CD4-positive, CD25-positive, alpha-beta regulatory T cell (primary cell): ENCODE measurements at regions not wholly inside any gene's neighbourhood (a gene's known extent, or its start where the extent isn't known, plus 50 kb on each side); places are given as distances from the start of the nearest gene placed in this dataset.
A peak's percentile ranks its signal among the peaks of the same experiment; 100 is the strongest.

Source experiments
- ATAC-seq, 2 donors: fragments of 150-1000 bp; cut with Tn5 transposase; one replicate each; pipeline ENCODE4 v1.10.0; 2021; ENCODE audit warnings: low read depth in 2 of 2, moderate number of reproducible peaks in 2 of 2, moderate library complexity in 1 of 2
- DNase-seq, 3 donors: peaks; one replicate each; pipeline versions ENCODE4 v3.0.0 to v3.0.0-alpha.2; 2012 to 2022; ENCODE audit warnings: mixed read lengths in 1 of 3
- H3K27ac ChIP-seq: one replicate; pipeline ENCODE4 v1.7.0; 2013; ENCODE audit warnings: mild to moderate bottlenecking, low read length; ENCODE audit not compliant: insufficient read depth, poor library complexity, severe bottlenecking
- H3K27me3 ChIP-seq: one replicate; pipeline ENCODE4 v1.7.0; 2013; ENCODE audit warnings: low read length; ENCODE audit not compliant: control insufficient read depth, insufficient read depth
- H3K36me3 ChIP-seq: one replicate; pipeline ENCODE4 v1.7.0; 2013; ENCODE audit warnings: mild to moderate bottlenecking, low read length, moderate library complexity; ENCODE audit not compliant: control insufficient read depth, insufficient read depth
- H3K4me1 ChIP-seq: 2 replicates; pipeline ENCODE4 v1.7.0; 2013; ENCODE audit warnings: mild to moderate bottlenecking, low read length; ENCODE audit not compliant: insufficient read depth, control insufficient read depth, poor library complexity, severe bottlenecking
- H3K4me3 ChIP-seq: one replicate; pipeline ENCODE4 v1.7.0; 2013; ENCODE audit warnings: low read depth, mild to moderate bottlenecking, low read length, moderate library complexity
- H3K9me3 ChIP-seq, 2 experiments: 1 replicate in 1 of 2; 2 replicates in 1 of 2; pipeline ENCODE4 v1.7.0; 2013; ENCODE audit warnings: low read length in 2 of 2, mild to moderate bottlenecking in 1 of 2, moderate library complexity in 1 of 2; ENCODE audit not compliant: control insufficient read depth in 2 of 2
- H3K27ac Mint-ChIP-seq, 3 donors: one replicate each; pipeline ENCODE4 v1.8.0; 2020 to 2022; ENCODE audit warnings: mild to moderate bottlenecking in 3 of 3, mixed read lengths in 3 of 3, moderate library complexity in 2 of 3
- H3K27me3 Mint-ChIP-seq: one replicate; pipeline ENCODE4 v1.8.0; 2022; ENCODE audit warnings: mild to moderate bottlenecking, mixed read lengths
- H3K36me3 Mint-ChIP-seq: one replicate; pipeline ENCODE4 v1.8.0; 2020; ENCODE audit warnings: mixed read lengths
- H3K4me1 Mint-ChIP-seq, 4 donors: one replicate each; pipeline ENCODE4 v1.8.0; 2020 to 2022; ENCODE audit warnings: mixed read lengths in 4 of 4, mild to moderate bottlenecking in 1 of 4
- H3K4me3 Mint-ChIP-seq, 4 donors: one replicate each; pipeline ENCODE4 v1.8.0; 2020 to 2022; ENCODE audit warnings: mild to moderate bottlenecking in 4 of 4, mixed read lengths in 4 of 4, moderate library complexity in 3 of 4
- H3K9me3 Mint-ChIP-seq, 7 donors: one replicate each; pipeline ENCODE4 v1.8.0; 2020 to 2022; ENCODE audit warnings: mixed read lengths in 7 of 7, mild to moderate bottlenecking in 3 of 7, moderate library complexity in 2 of 7

DNA sequence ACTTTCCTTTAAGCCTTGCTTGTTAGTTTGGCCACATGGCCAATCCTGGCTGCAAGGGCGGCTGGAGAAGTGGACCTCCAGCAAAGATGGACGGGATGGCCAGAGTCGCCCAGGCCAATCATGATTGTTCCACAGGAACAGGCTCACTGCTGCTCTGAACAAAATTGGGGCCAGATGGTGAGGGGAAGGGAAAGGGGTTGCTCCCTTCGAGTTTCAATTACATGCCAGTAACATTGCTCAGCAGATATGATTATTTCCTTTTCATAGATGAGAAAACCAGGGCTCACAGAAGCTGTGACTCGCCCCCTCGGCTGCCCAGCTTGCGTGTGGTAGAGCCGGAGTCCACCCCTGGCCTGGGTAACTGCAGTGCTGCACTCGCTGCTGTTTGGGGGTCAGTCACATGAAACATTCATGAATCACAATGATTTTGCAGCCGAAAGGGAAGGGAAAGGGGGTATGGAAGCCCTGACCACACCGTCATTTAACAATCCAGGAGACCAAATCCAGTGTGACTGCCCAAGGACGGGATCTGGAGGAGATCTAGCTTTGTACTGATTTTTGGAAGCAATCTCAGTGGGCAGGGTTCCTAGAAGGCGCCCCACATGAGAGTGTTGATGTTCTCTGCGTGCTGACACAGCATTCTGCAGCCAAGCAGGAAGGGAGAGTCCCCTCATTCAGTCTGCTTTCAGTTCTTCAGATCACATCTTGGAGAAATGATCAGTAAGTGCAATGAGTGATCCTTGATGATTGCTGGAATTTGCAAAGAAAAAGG is 77.3 kb upstream of the MSX1 start:
- no peak for ATAC-seq

DNA sequence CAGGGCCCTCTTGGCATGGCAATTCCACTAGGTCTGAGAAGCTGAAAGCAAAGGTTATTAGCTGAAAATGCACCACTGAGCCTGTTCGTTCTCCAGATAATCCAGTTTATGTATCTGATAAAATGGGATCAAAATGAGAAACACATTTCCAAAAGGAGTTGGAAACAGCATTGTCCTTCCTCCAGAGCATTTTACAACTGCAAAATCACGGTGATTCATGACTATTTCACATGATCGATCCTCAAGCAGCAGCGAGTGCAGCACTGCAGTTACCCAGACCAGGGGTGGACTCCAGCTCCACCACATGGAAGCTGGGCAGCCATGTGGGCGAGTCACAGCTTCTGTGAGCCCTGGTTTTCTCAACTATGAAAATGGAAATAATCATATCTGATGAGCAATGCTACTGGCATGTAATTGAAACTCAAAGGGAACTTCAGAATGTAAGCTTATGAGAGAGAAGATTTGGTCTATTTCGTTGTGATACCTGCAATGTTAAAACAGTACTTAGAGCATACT is 78.7 kb upstream of the MSX1 start:
- ATAC-seq (no peak), DNase-seq (no peak)
- Mint-ChIP-seq H3K4me3 (no peak overlapping the region), H3K9me3 (peaks cover 0 to 3% (median 1%) of the 10 kb centered on the region in 7 donors), H3K36me3 (peaks cover 4% of the 10 kb centered on the region), H3K27me3 (no peaks in the 10 kb centered on the region), H3K27ac (no peak overlapping the region), H3K4me1 (peaks cover 0 to 9% (median 1%) of the 10 kb centered on the region in 4 donors)
- no peaks in the 10 kb centered on the region for H3K27me3 ChIP-seq
- H3K9me3 ChIP-seq = no peaks in the 10 kb centered on the region
- H3K36me3 ChIP-seq = no peaks in the 10 kb centered on the region
- H3K4me1 ChIP-seq = no peaks in the 10 kb centered on the region
- no peak overlapping the region for H3K4me3 ChIP-seq
- H3K27ac ChIP-seq = no peak overlapping the region

More for the DNA sequence above, 77.3 kb upstream of the MSX1 start:
- Histone ChIP-seq H3K27ac (no peak overlapping the region), H3K27me3 (no peaks in the 10 kb centered on the region), H3K9me3 (no peaks in the 10 kb centered on the region), H3K4me3 (no peak overlapping the region), H3K4me1 (no peaks in the 10 kb centered on the region), H3K36me3 (no peaks in the 10 kb centered on the region)
- Mint-ChIP-seq H3K27me3 (no peaks in the 10 kb centered on the region), H3K4me1 (peaks cover 0 to 9% (median 1%) of the 10 kb centered on the region in 4 donors), H3K9me3 (peaks cover 0 to 8% (median 3%) of the 10 kb centered on the region in 7 donors), H3K4me3 (no peak overlapping the region), H3K36me3 (peaks cover 4% of the 10 kb centered on the region), H3K27ac (peak overlapping the region in 1 of 3 donors; percentile 29)
- no peak for DNase-seq

- H3K4me1 ChIP-seq = no peaks in the 10 kb centered on the region
- Mint-ChIP-seq H3K4me1 (peaks cover 0 to 9% (median 1%) of the 10 kb centered on the region in 4 donors), H3K9me3 (peaks cover 0 to 3% (median 1%) of the 10 kb centered on the region in 7 donors)
These were observed 80.0 kb upstream of the MSX1 start for GRCh38 chr4:4779486-4779885.

GRCh38 chr4:4779054-4779453 is 80.4 kb upstream of the MSX1 start:
- no peak for DNase-seq
- H3K27ac Mint-ChIP-seq = no peak overlapping the region
- no peaks in the 10 kb centered on the region for H3K27me3 Mint-ChIP-seq
- H3K27ac ChIP-seq = no peak overlapping the region
- no peaks in the 10 kb centered on the region for H3K36me3 ChIP-seq
- peaks cover 0 to 9% (median 1%) of the 10 kb centered on the region in 4 donors for H3K4me1 Mint-ChIP-seq
- no peak overlapping the region for H3K4me3 ChIP-seq
- H3K4me3 Mint-ChIP-seq = no peak overlapping the region
- H3K4me1 ChIP-seq = no peaks in the 10 kb centered on the region
- no peaks in the 10 kb centered on the region for H3K27me3 ChIP-seq
- H3K9me3 Mint-ChIP-seq = peaks cover 0 to 3% (median 1%) of the 10 kb centered on the region in 7 donors
- H3K36me3 Mint-ChIP-seq = peaks cover 4% of the 10 kb centered on the region
- no peak for ATAC-seq
- no peaks in the 10 kb centered on the region for H3K9me3 ChIP-seq

More at GRCh38 chr4:4779486-4779885, 80.0 kb upstream of the MSX1 start:
- no peak for ATAC-seq
- Mint-ChIP-seq H3K27ac (peak overlapping the region in 1 of 3 donors; percentile 32), H3K27me3 (no peaks in the 10 kb centered on the region), H3K4me3 (no peak overlapping the region), H3K36me3 (peaks cover 4% of the 10 kb centered on the region)
- Histone ChIP-seq H3K4me3 (no peak overlapping the region), H3K27me3 (no peaks in the 10 kb centered on the region), H3K27ac (no peak overlapping the region), H3K36me3 (no peaks in the 10 kb centered on the region), H3K9me3 (no peaks in the 10 kb centered on the region)
- no peak for DNase-seq

DNA sequence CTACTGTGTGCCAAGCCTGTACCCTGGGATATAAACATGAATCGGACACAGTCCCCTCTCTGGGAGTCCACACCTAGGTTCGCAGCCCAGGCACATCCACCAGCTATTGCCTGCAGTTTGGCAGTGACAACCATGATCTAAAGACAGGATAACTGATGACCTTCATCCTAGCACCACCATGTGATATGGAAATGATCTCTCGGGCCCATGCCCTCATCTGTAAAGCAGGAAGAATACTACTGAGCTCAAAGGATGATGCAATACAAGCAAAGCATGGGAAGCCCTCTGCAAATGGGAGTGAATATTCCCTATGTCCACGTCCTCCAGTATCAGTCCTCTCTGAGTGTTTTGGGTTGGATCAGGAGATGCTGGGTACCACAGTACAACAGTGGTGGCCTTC is 80.9 kb upstream of the MSX1 start:
- Mint-ChIP-seq H3K4me1 (peaks cover 0 to 9% (median 1%) of the 10 kb centered on the region in 4 donors), H3K27ac (no peak overlapping the region)
- H3K4me1 ChIP-seq = no peaks in the 10 kb centered on the region

DNA sequence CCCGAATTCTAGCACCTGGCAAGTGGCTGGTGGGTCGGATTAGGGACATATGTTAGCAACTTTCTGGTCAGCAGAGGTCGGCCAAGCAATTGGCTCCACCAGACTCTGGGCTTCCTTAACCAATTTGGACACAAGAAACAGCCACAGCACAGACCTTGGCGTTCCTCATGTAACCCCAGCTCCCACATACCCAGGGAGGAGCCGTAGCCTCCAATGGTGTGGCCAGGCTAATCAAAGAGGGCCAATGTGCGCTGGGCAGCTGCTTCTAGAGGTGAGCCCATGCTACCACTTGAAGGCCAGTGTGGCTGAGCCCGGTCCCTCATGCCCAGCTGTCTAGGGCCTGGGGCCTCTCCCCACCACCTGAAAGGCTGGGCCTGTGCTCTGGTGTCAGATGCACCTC is 82.5 kb upstream of the MSX1 start:
- no peak overlapping the region for H3K4me3 Mint-ChIP-seq
- no peaks in the 10 kb centered on the region for H3K36me3 ChIP-seq
- H3K4me3 ChIP-seq = no peak overlapping the region
- H3K4me1 ChIP-seq = no peaks in the 10 kb centered on the region
- DNase-seq (no peak), ATAC-seq (no peak)
- H3K27me3 Mint-ChIP-seq = no peaks in the 10 kb centered on the region
- peaks cover 1% of the 10 kb centered on the region for H3K36me3 Mint-ChIP-seq
- H3K27me3 ChIP-seq = no peaks in the 10 kb centered on the region
- H3K27ac Mint-ChIP-seq = no peak overlapping the region
- no peaks in the 10 kb centered on the region for H3K9me3 ChIP-seq
- H3K9me3 Mint-ChIP-seq = peaks cover 0 to 3% (median 0%) of the 10 kb centered on the region in 7 donors
- no peak overlapping the region for H3K27ac ChIP-seq
- H3K4me1 Mint-ChIP-seq = peaks cover 0 to 4% (median 1%) of the 10 kb centered on the region in 4 donors

More for the DNA sequence above, 80.9 kb upstream of the MSX1 start:
- ATAC-seq (no peak), DNase-seq (no peak)
- Mint-ChIP-seq H3K27me3 (no peaks in the 10 kb centered on the region), H3K9me3 (peaks cover 0 to 3% (median 1%) of the 10 kb centered on the region in 7 donors), H3K36me3 (peaks cover 4% of the 10 kb centered on the region), H3K4me3 (no peak overlapping the region)
- no peaks in the 10 kb centered on the region for H3K9me3 ChIP-seq
- no peak overlapping the region for H3K4me3 ChIP-seq
- no peak overlapping the region for H3K27ac ChIP-seq
- no peaks in the 10 kb centered on the region for H3K36me3 ChIP-seq
- H3K27me3 ChIP-seq = no peaks in the 10 kb centered on the region

DNA sequence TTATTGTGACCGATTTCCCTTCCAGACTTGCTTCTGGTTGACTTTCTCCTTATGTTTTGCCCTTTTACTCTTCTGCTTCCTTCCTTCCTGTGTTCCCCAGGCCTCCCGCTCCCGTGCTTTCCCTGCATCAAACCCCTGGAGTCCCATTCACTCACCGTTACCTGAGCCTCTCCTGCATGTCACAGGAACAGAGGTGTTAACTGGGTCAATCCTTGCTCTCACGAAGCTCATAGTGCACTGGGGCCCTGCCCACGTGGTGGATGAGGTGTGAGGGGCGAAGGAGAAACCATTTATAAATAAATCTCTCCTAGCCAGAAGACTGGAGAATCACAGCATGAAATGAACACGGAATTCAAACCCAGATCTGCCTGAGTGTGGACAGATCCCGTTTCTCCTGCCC is 83.1 kb upstream of the MSX1 start:
- Mint-ChIP-seq H3K9me3 (peaks cover 0 to 3% (median 0%) of the 10 kb centered on the region in 7 donors), H3K27ac (no peak overlapping the region), H3K27me3 (no peaks in the 10 kb centered on the region), H3K4me3 (no peak overlapping the region), H3K4me1 (peaks cover 0 to 3% (median 0%) of the 10 kb centered on the region in 4 donors), H3K36me3 (no peaks in the 10 kb centered on the region)
- H3K9me3 ChIP-seq = no peaks in the 10 kb centered on the region
- H3K4me1 ChIP-seq = no peaks in the 10 kb centered on the region
- ATAC-seq (no peak), DNase-seq (no peak)
- no peak overlapping the region for H3K4me3 ChIP-seq
- no peak overlapping the region for H3K27ac ChIP-seq
- H3K27me3 ChIP-seq = no peaks in the 10 kb centered on the region
- H3K36me3 ChIP-seq = no peaks in the 10 kb centered on the region
